ENCODE measurements at regions not wholly inside any gene's neighbourhood (a gene's known extent, or its start where the extent isn't known, plus 50 kb on each side); places are given as distances from the start of the nearest gene placed in this dataset.

GRCh38 chr9:16310278-16311110, 560.0 kb downstream of the BNC2 start:
- H3K4me3 ChIP-seq (ENCODE audit: low read depth in 1 of 2, low read length in 1 of 2) = no peak overlapping the region
- H3K27me3 ChIP-seq = no peaks in the 10 kb centered on the region
- H3K36me3 ChIP-seq = no peaks in the 10 kb centered on the region
- no peak for TF ChIP-seq CTCF (IDR thresholded peaks at IDR 0.05)
- H3K4me1 ChIP-seq (ENCODE audit: control insufficient read depth in 1 of 2, insufficient read depth in 1 of 2, low read depth in 1 of 2, low read length in 1 of 2) = no peaks in the 10 kb centered on the region
- H3K27ac ChIP-seq = no peak overlapping the region
- no peaks in the 10 kb centered on the region for H3K9me3 ChIP-seq

DNA sequence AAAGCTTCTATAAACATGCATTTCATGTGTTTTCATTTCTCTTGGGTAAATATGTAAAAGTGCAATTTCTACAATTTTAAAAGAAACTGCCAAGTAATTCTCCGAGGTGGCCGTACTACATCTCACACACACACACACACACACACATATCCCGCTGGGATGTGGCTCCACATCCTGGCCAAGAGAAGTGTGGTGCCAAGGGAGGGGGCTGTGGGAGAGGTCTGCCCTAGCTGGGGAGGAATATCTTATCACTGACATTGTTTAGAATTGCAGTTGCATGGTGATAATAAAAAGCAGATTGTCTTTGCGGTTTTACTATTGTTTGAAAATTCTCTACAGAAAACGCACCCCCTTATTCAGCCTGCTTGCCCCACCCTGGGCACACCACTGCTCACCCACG, 558.4 kb downstream of the BNC2 start:
- no peaks in the 10 kb centered on the region for H3K27me3 ChIP-seq
- no peak overlapping the region for H3K27ac ChIP-seq
- no peak for TF ChIP-seq CTCF (IDR thresholded peaks at IDR 0.05)
- no peaks in the 10 kb centered on the region for H3K36me3 ChIP-seq
- H3K4me3 ChIP-seq (ENCODE audit: low read depth in 1 of 2, low read length in 1 of 2) = no peak overlapping the region
- H3K4me1 ChIP-seq (ENCODE audit: control insufficient read depth in 1 of 2, insufficient read depth in 1 of 2, low read depth in 1 of 2, low read length in 1 of 2) = no peaks in the 10 kb centered on the region
- no peaks in the 10 kb centered on the region for H3K9me3 ChIP-seq

DNA sequence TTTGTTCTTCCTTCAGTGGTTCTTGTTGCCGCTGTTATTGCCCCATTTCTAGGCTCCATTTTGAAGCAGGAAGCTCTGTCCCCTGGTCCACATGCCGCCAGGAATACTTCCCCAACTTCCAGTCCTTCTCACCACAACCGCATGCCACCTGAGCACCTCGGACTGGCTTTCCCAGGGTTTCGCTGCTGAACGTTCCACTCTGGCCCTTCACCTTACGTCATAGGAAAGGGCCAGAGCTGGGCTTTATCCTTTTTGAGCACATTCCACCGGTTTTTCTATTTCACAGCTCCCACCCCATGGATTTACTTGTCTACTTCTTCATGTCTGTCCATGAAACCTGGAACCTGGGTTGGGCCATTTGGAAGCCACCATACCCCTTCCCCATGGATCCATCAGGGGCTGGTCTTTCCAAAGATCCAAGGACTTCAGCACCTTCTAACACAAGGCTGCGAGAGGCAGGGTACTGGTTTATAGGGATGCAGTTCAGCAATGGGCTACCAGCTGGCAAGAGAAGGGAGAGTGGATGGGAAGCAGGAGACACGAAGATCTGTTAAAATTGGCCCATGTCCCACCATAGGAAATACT, 557.4 kb downstream of the BNC2 start:
- no peak overlapping the region for H3K4me3 ChIP-seq (ENCODE audit: low read depth in 1 of 2, low read length in 1 of 2)
- no peak for TF ChIP-seq CTCF (IDR thresholded peaks at IDR 0.05)
- H3K27me3 ChIP-seq = no peaks in the 10 kb centered on the region
- H3K36me3 ChIP-seq = no peaks in the 10 kb centered on the region
- no peak overlapping the region for H3K27ac ChIP-seq
- H3K4me1 ChIP-seq (ENCODE audit: control insufficient read depth in 1 of 2, insufficient read depth in 1 of 2, low read depth in 1 of 2, low read length in 1 of 2) = no peaks in the 10 kb centered on the region
- no peaks in the 10 kb centered on the region for H3K9me3 ChIP-seq

GRCh38 chr9:16314476-16314875, 556.0 kb downstream of the BNC2 start:
- Histone ChIP-seq H3K4me1 (ENCODE audit: control insufficient read depth in 1 of 2, insufficient read depth in 1 of 2, low read depth in 1 of 2, low read length in 1 of 2) (no peaks in the 10 kb centered on the region), H3K36me3 (no peaks in the 10 kb centered on the region), H3K4me3 (ENCODE audit: low read depth in 1 of 2, low read length in 1 of 2) (no peak overlapping the region), H3K27me3 (no peaks in the 10 kb centered on the region), H3K27ac (no peak overlapping the region), H3K9me3 (no peaks in the 10 kb centered on the region)
- TF ChIP-seq CTCF (IDR thresholded peaks at IDR 0.05) = no peak

- TF ChIP-seq CTCF (IDR thresholded peaks at IDR 0.05) = no peak
- no peaks in the 10 kb centered on the region for H3K9me3 ChIP-seq
- no peak overlapping the region for H3K27ac ChIP-seq
- no peaks in the 10 kb centered on the region for H3K27me3 ChIP-seq
- H3K4me1 ChIP-seq (ENCODE audit: control insufficient read depth in 1 of 2, insufficient read depth in 1 of 2, low read depth in 1 of 2, low read length in 1 of 2) = no peaks in the 10 kb centered on the region
- H3K36me3 ChIP-seq = no peaks in the 10 kb centered on the region
- no peak overlapping the region for H3K4me3 ChIP-seq (ENCODE audit: low read depth in 1 of 2, low read length in 1 of 2)
Measured at GRCh38 chr9:16315720-16316119, 554.8 kb downstream of the BNC2 start.

Data from neutrophil (primary cell).